Peyer's patch (tissue), 4 donors: ENCODE measurements at regions not wholly inside any gene's neighbourhood (a gene's known extent, or its start where the extent isn't known, plus 50 kb on each side); places are given as distances from the start of the nearest gene placed in this dataset.

ENCODE experiments used
- DNase-seq, 3 donors: peaks; one replicate each; pipeline ENCODE4 v3.0.0-alpha.2; 2017 to 2019
- H3K27ac ChIP-seq, 4 donors: fragments of 200-600 bp; sonication (generic); one replicate each; pipeline ENCODE4 v1.5.1; 2016 to 2019
- H3K27me3 ChIP-seq, 2 donors: fragments of 200-600 bp; sonication (generic); one replicate each; pipeline ENCODE4 v1.5.1; 2019
- H3K36me3 ChIP-seq, 3 donors: fragments of 200-600 bp; sonication (generic); one replicate each; pipeline ENCODE4 v1.5.1; 2016 to 2019
- H3K4me1 ChIP-seq, 4 donors: fragments of 200-600 bp; sonication (generic); one replicate each; pipeline ENCODE4 v1.5.1; 2016 to 2019
- H3K4me3 ChIP-seq, 4 donors: fragments of 200-600 bp; sonication (generic); 1 replicate in 3 of 4; 2 replicates in 1 of 4; pipeline ENCODE4 v1.5.1; 2016 to 2019; ENCODE audit warnings: mild to moderate bottlenecking in 1 of 4
- H3K9me3 ChIP-seq, 4 donors: fragments of 200-600 bp; sonication (generic); one replicate each; pipeline ENCODE4 v1.5.1; 2016 to 2019; ENCODE audit warnings: mild to moderate bottlenecking in 1 of 4
- POLR2A ChIP-seq, 2 donors: fragments of 450-650 bp; IDR thresholded peaks; one replicate each; pipeline ENCODE4 v1.5.1; 2017; ENCODE audit warnings: antibody characterized with exemption in 2 of 2, mild to moderate bottlenecking in 2 of 2, moderate library complexity in 2 of 2
- TF ChIP-seq, protein P1 (sequence below), 6 experiments: fragments of 450-650 bp in 4 of 6; fragments of 200-600 bp in 2 of 6; sonication (generic) in 1 of 6; IDR thresholded peaks; one replicate each; pipeline ENCODE4 v1.5.1; 2017 to 2019; ENCODE audit warnings: antibody characterized with exemption in 6 of 6, mild to moderate bottlenecking in 3 of 6, moderate library complexity in 1 of 6

DNA sequence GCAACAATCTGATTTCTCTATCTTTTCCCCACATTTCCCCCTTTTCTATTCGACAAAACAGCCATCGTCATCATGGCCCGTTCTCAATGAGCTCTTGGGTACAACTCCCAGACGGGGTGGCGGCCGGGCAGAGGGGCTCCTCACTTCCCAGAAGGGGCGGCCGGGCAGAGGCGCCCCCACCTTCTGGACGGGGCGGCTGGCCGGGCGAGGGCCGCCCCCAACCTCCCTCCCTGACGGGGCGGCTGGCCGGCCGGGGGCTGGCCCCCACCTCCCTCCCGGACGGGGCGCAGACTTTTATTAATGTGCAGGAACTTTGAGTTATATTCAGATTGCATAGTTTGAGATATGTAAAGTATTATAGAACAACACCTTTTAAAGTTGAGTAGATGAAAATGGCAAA is 64.4 kb upstream of the HPGD start:
- TF ChIP-seq POLR2A (IDR thresholded peaks at IDR 0.05): no peak
- TF ChIP-seq, protein P1, sequence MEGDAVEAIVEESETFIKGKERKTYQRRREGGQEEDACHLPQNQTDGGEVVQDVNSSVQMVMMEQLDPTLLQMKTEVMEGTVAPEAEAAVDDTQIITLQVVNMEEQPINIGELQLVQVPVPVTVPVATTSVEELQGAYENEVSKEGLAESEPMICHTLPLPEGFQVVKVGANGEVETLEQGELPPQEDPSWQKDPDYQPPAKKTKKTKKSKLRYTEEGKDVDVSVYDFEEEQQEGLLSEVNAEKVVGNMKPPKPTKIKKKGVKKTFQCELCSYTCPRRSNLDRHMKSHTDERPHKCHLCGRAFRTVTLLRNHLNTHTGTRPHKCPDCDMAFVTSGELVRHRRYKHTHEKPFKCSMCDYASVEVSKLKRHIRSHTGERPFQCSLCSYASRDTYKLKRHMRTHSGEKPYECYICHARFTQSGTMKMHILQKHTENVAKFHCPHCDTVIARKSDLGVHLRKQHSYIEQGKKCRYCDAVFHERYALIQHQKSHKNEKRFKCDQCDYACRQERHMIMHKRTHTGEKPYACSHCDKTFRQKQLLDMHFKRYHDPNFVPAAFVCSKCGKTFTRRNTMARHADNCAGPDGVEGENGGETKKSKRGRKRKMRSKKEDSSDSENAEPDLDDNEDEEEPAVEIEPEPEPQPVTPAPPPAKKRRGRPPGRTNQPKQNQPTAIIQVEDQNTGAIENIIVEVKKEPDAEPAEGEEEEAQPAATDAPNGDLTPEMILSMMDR (IDR thresholded peaks at IDR 0.05): no peak
- Histone ChIP-seq H3K27me3 (no peaks in the 10 kb centered on the region), H3K4me3 (no peak overlapping the region), H3K36me3 (no peaks in the 10 kb centered on the region), H3K9me3 (no peaks in the 10 kb centered on the region), H3K4me1 (no peaks in the 10 kb centered on the region), H3K27ac (no peak overlapping the region)
- DNase-seq: no peak

DNA sequence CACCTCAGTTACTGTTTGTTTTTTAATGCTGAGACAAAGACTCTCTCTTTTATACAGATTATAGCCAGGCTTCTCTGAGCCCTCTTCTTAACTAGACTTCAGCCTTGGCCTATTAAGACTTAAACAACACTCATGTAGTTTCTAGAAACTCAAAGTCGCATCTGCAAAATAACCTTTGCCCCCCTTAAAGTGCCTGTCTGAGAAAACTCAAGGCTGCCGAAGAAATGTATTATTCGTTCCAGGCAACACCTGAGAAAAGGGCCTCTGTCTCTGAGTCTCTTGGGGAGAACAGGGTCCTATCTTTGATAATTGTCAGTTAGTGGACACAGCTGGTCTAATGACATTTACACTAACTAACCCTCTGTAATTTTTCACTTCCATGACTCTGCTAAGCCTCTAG is 60.8 kb upstream of the HPGD start:
- Histone ChIP-seq H3K9me3 (no peaks in the 10 kb centered on the region), H3K36me3 (no peaks in the 10 kb centered on the region)

DNA sequence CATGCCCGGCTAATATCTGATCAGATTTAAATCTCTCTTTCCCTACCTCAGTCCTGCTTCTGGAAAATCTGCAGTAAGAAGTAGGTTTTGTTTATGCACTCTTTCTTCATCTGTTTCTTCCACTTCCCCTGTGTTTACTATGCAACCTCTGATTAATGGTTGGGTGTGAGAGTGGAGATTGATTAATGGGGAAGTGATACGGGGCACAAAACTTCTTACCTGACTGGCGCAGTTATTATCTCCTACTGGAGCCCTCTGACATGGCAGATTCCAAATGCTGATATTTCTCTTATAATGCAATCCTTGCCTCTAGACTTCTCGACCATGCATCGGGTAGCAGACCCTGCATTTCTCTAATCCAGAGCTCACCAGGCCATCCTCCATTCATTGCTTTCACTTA is 60.2 kb upstream of the HPGD start:
- TF ChIP-seq, protein P1 (IDR thresholded peaks at IDR 0.05): no peak
- no peak for TF ChIP-seq POLR2A (IDR thresholded peaks at IDR 0.05)
- Histone ChIP-seq H3K4me3 (no peak overlapping the region), H3K36me3 (no peaks in the 10 kb centered on the region), H3K27me3 (no peaks in the 10 kb centered on the region), H3K27ac (peak overlapping the region in 1 of 4 donors; percentile 27), H3K9me3 (no peaks in the 10 kb centered on the region), H3K4me1 (peaks cover 0 to 8% (median 0%) of the 10 kb centered on the region in 4 donors)
- no peak for DNase-seq

More for the DNA sequence above, 60.8 kb upstream of the HPGD start:
- Histone ChIP-seq H3K27ac (peak overlapping the region in 1 of 4 donors; percentile 27), H3K4me3 (no peak overlapping the region), H3K4me1 (peaks cover 0 to 8% (median 0%) of the 10 kb centered on the region in 4 donors), H3K27me3 (no peaks in the 10 kb centered on the region)
- no peak for DNase-seq
- TF ChIP-seq, protein P1 (IDR thresholded peaks at IDR 0.05): no peak
- TF ChIP-seq POLR2A (IDR thresholded peaks at IDR 0.05): no peak

DNA sequence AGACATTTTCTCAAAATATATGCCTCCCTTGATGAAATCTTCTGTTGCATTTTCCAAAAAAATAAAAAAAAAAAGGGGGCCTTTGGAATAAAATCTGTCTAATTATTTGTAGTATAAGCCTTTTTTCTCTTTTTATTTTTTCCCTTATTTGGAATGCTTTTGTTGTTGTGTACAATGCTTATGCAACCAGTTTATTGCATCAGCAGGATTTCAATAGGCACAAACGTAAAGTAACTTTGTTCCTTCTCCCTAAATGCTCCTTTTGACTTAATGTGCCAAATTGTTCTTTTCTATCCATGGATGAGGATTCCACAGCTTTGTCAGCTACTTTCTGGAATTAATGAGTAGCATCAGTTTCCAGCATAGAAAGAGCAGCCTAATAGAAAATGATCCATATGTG is 59.6 kb upstream of the HPGD start:
- Histone ChIP-seq H3K36me3 (no peaks in the 10 kb centered on the region), H3K27me3 (no peaks in the 10 kb centered on the region), H3K4me3 (no peak overlapping the region), H3K27ac (no peak overlapping the region), H3K4me1 (peaks cover 0 to 8% (median 0%) of the 10 kb centered on the region in 4 donors), H3K9me3 (no peaks in the 10 kb centered on the region)
- TF ChIP-seq POLR2A (IDR thresholded peaks at IDR 0.05): no peak
- TF ChIP-seq, protein P1 (IDR thresholded peaks at IDR 0.05): no peak
- no peak for DNase-seq

DNA sequence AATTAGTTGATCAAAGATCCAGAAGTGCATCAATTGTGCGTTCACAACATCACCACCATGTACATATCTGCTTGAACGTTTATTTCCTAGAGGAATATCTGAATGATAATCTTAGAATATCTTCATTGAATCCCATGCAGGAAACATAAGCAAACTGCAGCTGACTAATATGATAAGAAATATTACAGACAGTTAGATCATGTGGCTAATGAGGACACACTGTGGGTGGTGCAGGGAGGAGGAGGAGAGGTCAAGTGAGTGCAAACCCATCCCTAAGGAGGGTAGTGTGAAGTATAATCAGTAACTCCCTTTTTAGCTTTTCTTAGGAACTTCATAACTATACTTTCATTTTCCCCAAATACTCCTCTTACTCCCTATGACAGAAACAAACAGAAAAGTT is 58.3 kb upstream of the HPGD start:
- peak in 1 of 3 donors; percentile 55 for DNase-seq
- no peaks in the 10 kb centered on the region for H3K9me3 ChIP-seq
- no peak overlapping the region for H3K4me3 ChIP-seq
- no peaks in the 10 kb centered on the region for H3K27me3 ChIP-seq
- TF ChIP-seq, protein P1 (IDR thresholded peaks at IDR 0.05): no peak
- peaks cover 0 to 8% (median 0%) of the 10 kb centered on the region in 4 donors for H3K4me1 ChIP-seq
- H3K27ac ChIP-seq: no peak overlapping the region
- H3K36me3 ChIP-seq: no peaks in the 10 kb centered on the region

DNA sequence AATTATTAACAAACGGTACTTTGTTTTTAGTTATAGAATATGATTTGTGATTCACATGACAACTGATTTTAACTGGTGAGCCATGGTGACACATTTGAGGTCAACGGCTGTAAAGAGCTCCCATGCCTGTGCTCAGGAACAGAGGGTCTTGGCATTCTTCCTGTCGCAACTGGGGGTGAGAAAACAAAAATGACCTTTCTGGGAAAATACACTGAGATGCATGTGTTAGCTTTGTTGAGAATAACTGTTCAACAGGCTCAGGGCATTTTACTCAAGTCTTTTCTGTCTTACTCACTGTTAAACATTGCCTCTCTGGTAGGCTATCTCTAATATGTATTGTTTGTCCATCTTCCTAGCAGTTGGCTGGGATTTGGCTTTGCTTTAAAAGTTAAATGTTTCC is 57.1 kb upstream of the HPGD start:
- peaks cover 0 to 8% (median 0%) of the 10 kb centered on the region in 4 donors for H3K4me1 ChIP-seq
- no peaks in the 10 kb centered on the region for H3K27me3 ChIP-seq
- H3K27ac ChIP-seq: no peak overlapping the region
- no peaks in the 10 kb centered on the region for H3K9me3 ChIP-seq
- TF ChIP-seq, protein P1 (IDR thresholded peaks at IDR 0.05): no peak
- no peak for TF ChIP-seq POLR2A (IDR thresholded peaks at IDR 0.05)
- H3K36me3 ChIP-seq: no peaks in the 10 kb centered on the region
- H3K4me3 ChIP-seq: no peak overlapping the region
- no peak for DNase-seq
